IPS DF 6.9 (cell line): ENCODE measurements at regions not wholly inside any gene's neighbourhood (a gene's known extent, or its start where the extent isn't known, plus 50 kb on each side); places are given as distances from the start of the nearest gene placed in this dataset.

ENCODE experiments used
- DNase-seq: peaks from one replicate; pipeline ENCODE4 v3.0.0-alpha.2; 2013; ENCODE audit warnings: low read depth, low spot score
- H3K27ac ChIP-seq: one replicate; pipeline ENCODE4 v1.5.1; 2013; ENCODE audit warnings: low read length, control low read depth
- H3K27me3 ChIP-seq: 2 replicates; pipeline ENCODE4 v1.6.1; 2013; ENCODE audit warnings: mild to moderate bottlenecking, low read length; ENCODE audit not compliant: control insufficient read depth, insufficient read depth
- H3K36me3 ChIP-seq: 2 replicates; pipeline ENCODE4 v1.6.1; 2013; ENCODE audit warnings: low read length; ENCODE audit not compliant: control insufficient read depth, insufficient read depth
- H3K4me1 ChIP-seq: 2 replicates; pipeline ENCODE4 v1.6.1; 2013; ENCODE audit warnings: low read length; ENCODE audit not compliant: control insufficient read depth, insufficient read depth
- H3K4me3 ChIP-seq: 2 replicates; pipeline ENCODE4 v1.5.1; 2013; ENCODE audit warnings: mild to moderate bottlenecking, low read length
- H3K9me3 ChIP-seq: 2 replicates; pipeline ENCODE4 v1.6.1; 2013; ENCODE audit warnings: low read length, inconsistent platforms; ENCODE audit not compliant: control insufficient read depth, insufficient read depth
- WGBS: extraction: QIAGEN DNeasy Blood & Tissue Kit; methylation state at CpG from one replicate; pipeline ENCODE4 v1.1.7; 2013; ENCODE audit warnings: mixed read lengths, missing lambda C conversion rate; ENCODE audit not compliant: insufficient read length, insufficient coverage; 5-methylcytosine and 5-hydroxymethylcytosine counted together

DNA sequence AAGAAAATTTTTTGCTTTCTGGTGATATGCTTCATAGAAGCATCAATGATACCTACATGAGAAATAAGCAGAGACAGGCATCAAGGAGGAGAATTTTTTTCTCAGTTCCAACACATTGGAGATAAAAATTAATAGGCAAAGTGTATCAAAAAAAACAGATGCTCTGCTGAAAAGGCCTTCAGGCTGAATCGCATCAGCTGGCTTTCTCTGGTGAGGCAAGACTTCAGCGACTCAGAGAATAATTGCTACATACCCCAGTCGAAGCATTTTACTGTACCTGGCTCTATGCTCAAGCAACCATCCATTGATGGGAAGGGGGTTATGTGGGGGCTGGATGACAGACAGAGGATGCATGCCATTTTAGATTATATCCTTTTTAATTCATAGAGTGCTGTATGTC is 415.1 kb downstream of the TFAP2A start:
- DNase-seq: no peak
- no peaks in the 10 kb centered on the region for H3K36me3 ChIP-seq
- no peaks in the 10 kb centered on the region for H3K27me3 ChIP-seq
- H3K27ac ChIP-seq: no peak overlapping the region
- no peaks in the 10 kb centered on the region for H3K4me1 ChIP-seq
- no peaks in the 10 kb centered on the region for H3K9me3 ChIP-seq
- no CpG with 5 or more reads among the region's 3 CpGs for whole genome bisulfite sequencing
- H3K4me3 ChIP-seq: no peak overlapping the region

- no peak for DNase-seq
- no CpG with 5 or more reads among the region's 2 CpGs for WGBS
- H3K4me1 ChIP-seq: 0 out of 2 replicates have a peak, but pooled peaks cover 1% of the 10 kb centered on the region
- H3K27me3 ChIP-seq: no peaks in the 10 kb centered on the region
- H3K4me3 ChIP-seq: no peak overlapping the region
- H3K27ac ChIP-seq: no peak overlapping the region
- H3K9me3 ChIP-seq: no peaks in the 10 kb centered on the region
- no peaks in the 10 kb centered on the region for H3K36me3 ChIP-seq
Measured at GRCh38 chr6:9986273-9986672, 428.6 kb downstream of the TFAP2A start.

- Histone ChIP-seq H3K4me1 (0 out of 2 replicates have a peak, but pooled peaks cover 1% of the 10 kb centered on the region), H3K36me3 (no peaks in the 10 kb centered on the region), H3K27ac (no peak overlapping the region), H3K27me3 (no peaks in the 10 kb centered on the region), H3K9me3 (no peaks in the 10 kb centered on the region), H3K4me3 (no peak overlapping the region)
- DNase-seq: no peak
Measured at GRCh38 chr6:9985481-9985880, 429.4 kb downstream of the TFAP2A start.

DNA sequence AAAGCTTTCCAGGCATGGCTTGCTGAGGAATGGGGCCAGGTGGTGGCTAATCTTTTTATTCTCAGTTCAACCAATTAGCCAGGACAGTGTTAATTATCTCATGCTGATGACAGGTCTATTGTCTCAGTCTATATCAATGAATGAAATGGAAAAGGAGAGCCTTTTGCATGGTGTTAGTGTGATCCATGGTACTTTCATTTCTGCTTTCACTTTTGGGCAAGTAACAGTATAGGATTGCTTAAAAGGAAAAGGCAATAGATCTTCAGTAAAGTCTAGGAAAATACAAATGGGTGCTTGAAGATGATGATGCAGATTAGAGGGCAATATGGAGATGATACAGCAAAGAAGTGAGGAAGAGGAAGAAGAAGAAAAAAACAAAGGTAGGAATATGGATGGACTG is 430.3 kb downstream of the TFAP2A start:
- H3K4me1 ChIP-seq: 0 out of 2 replicates have a peak, but pooled peaks cover 1% of the 10 kb centered on the region
- no peaks in the 10 kb centered on the region for H3K36me3 ChIP-seq
- no peaks in the 10 kb centered on the region for H3K27me3 ChIP-seq
- DNase-seq: no peak
- H3K4me3 ChIP-seq: no peak overlapping the region
- no peak overlapping the region for H3K27ac ChIP-seq
- no peaks in the 10 kb centered on the region for H3K9me3 ChIP-seq

DNA sequence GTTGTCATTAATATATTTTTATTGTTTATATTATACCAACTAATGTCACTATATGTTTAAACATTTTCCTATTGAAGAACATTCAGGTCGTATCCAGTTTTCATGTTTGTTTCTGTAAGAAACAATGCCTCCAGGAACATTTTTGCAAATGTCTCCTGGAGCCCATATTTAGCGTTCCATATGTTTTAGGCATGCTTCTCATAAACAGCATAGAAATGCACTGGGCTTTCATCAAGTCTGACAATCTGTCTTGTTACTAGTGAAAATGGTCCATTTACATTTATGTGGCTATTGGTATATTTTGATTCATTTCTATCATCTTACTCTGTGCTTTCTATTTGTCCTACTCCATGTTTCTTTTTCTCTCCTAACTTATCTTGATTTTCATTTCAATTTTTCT is 431.7 kb downstream of the TFAP2A start:
- no CpG with 5 or more reads among the region's 2 CpGs for WGBS
- H3K4me1 ChIP-seq: 0 out of 2 replicates have a peak, but pooled peaks cover 1% of the 10 kb centered on the region
- DNase-seq: no peak

DNA sequence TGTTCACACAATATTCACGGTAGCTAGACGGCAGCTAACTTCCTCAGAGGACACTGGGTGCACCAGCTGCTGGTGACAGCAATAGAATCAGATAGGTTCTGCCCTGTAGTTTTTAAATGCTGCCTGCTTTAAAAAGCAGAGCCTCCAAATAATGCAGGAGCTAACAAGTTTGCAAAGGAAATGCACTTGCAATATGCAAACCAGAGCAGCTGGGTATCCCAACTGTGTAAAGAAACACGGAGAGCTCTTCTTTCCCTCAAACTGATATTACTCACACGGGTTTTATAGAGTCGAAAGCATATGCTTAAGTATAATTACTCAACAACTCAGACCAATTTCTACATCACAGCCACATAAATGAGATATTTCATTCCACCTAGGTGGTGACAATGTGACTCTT is 432.7 kb downstream of the TFAP2A start:
- H3K9me3 ChIP-seq: no peaks in the 10 kb centered on the region
- no peak for DNase-seq
- H3K27me3 ChIP-seq: no peaks in the 10 kb centered on the region
- H3K4me3 ChIP-seq: no peak overlapping the region
- 0 out of 2 replicates have a peak, but pooled peaks cover 1% of the 10 kb centered on the region for H3K4me1 ChIP-seq
- WGBS: no CpG with 5 or more reads among the region's 5 CpGs
- H3K27ac ChIP-seq: no peak overlapping the region
- H3K36me3 ChIP-seq: no peaks in the 10 kb centered on the region

More for the DNA sequence above, 431.7 kb downstream of the TFAP2A start:
- H3K36me3 ChIP-seq: no peaks in the 10 kb centered on the region
- H3K27ac ChIP-seq: no peak overlapping the region
- no peaks in the 10 kb centered on the region for H3K27me3 ChIP-seq
- no peak overlapping the region for H3K4me3 ChIP-seq
- H3K9me3 ChIP-seq: no peaks in the 10 kb centered on the region

- Histone ChIP-seq H3K27ac (no peak overlapping the region), H3K9me3 (no peaks in the 10 kb centered on the region), H3K36me3 (no peaks in the 10 kb centered on the region), H3K4me1 (0 out of 2 replicates have a peak, but pooled peaks cover 1% of the 10 kb centered on the region), H3K4me3 (no peak overlapping the region), H3K27me3 (no peaks in the 10 kb centered on the region)
- whole genome bisulfite sequencing: no CpG with 5 or more reads among the region's 5 CpGs
- no peak for DNase-seq
Measured at GRCh38 chr6:9979996-9980395, 434.9 kb downstream of the TFAP2A start.

GRCh38 chr6:9978480-9978879 is 436.4 kb downstream of the TFAP2A start:
- no peaks in the 10 kb centered on the region for H3K36me3 ChIP-seq
- H3K4me1 ChIP-seq: 0 out of 2 replicates have a peak, but pooled peaks cover 2% of the 10 kb centered on the region
- H3K4me3 ChIP-seq: no peak overlapping the region
- no peaks in the 10 kb centered on the region for H3K9me3 ChIP-seq
- DNase-seq: no peak
- no CpG with 5 or more reads among the region's 6 CpGs for WGBS
- no peak overlapping the region for H3K27ac ChIP-seq
- H3K27me3 ChIP-seq: no peaks in the 10 kb centered on the region

- no peaks in the 10 kb centered on the region for H3K27me3 ChIP-seq
- H3K9me3 ChIP-seq: no peaks in the 10 kb centered on the region
- no CpG with 5 or more reads among the region's 2 CpGs for WGBS
- H3K4me3 ChIP-seq: no peak overlapping the region
- no peak overlapping the region for H3K27ac ChIP-seq
- H3K4me1 ChIP-seq: 0 out of 2 replicates have a peak, but pooled peaks cover 3% of the 10 kb centered on the region
- H3K36me3 ChIP-seq: no peaks in the 10 kb centered on the region
- no peak for DNase-seq
Measured at GRCh38 chr6:9977411-9977810, 437.5 kb downstream of the TFAP2A start.

DNA sequence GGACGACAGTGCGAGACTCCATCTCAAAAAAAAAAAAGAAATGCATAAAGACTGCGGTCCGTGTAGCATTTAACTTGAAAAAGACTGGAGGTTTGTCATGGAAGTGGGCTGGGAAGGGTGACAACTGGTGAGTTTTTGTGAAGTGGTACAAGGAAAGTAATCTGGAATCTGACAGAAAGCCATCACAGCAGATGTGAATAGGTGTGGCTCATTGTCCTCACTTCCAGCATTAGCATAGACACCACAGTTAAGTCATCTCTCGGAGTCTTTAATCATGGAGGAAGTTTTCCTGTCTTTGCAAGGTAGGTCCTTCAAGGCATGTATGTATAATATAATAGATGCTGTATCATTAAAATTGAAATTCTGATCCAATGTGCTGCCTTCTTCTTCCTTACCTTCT is 453.2 kb downstream of the TFAP2A start:
- no peak for DNase-seq
- Histone ChIP-seq H3K27ac (no peak overlapping the region), H3K9me3 (no peaks in the 10 kb centered on the region), H3K36me3 (no peaks in the 10 kb centered on the region), H3K27me3 (no peaks in the 10 kb centered on the region), H3K4me1 (no peaks in the 10 kb centered on the region), H3K4me3 (no peak overlapping the region)
- WGBS: no CpG with 5 or more reads among the region's 5 CpGs

- no CpG with 5 or more reads among the region's 2 CpGs for WGBS
- no peaks in the 10 kb centered on the region for H3K9me3 ChIP-seq
- H3K36me3 ChIP-seq: no peaks in the 10 kb centered on the region
- no peak overlapping the region for H3K4me3 ChIP-seq
- H3K27me3 ChIP-seq: no peaks in the 10 kb centered on the region
- H3K27ac ChIP-seq: no peak overlapping the region
- DNase-seq: no peak
- no peaks in the 10 kb centered on the region for H3K4me1 ChIP-seq
Measured at GRCh38 chr6:9957215-9957759, 457.6 kb downstream of the TFAP2A start.
